Prostate gland (tissue), 2 donors: ENCODE measurements at regions not wholly inside any gene's neighbourhood (a gene's known extent, or its start where the extent isn't known, plus 50 kb on each side); places are given as distances from the start of the nearest gene placed in this dataset.

Source experiments
- CTCF ChIP-seq, 4 experiments: fragments of 200-600 bp in 2 of 4; fragments of 450-650 bp in 2 of 4; sonication (generic) in 2 of 4; IDR thresholded peaks; 1 replicate in 3 of 4; 2 replicates in 1 of 4; pipeline ENCODE4 v1.5.1; 2016 to 2019; ENCODE audit warnings: antibody characterized with exemption in 4 of 4, mild to moderate bottlenecking in 2 of 4, moderate library complexity in 2 of 4
- POLR2A ChIP-seq: fragments of 450-650 bp; IDR thresholded peaks from one replicate; pipeline ENCODE4 v1.6.1; 2016; ENCODE audit warnings: antibody characterized with exemption, mild to moderate bottlenecking
- POLR2AphosphoS5 ChIP-seq: sonication (generic); formaldehyde crosslinking; IDR thresholded peaks from one replicate; pipeline ENCODE4 v1.6.1; 2017; ENCODE audit warnings: antibody characterized with exemption

- TF ChIP-seq CTCF (IDR thresholded peaks at IDR 0.05): no peak
- TF ChIP-seq POLR2A: no peak
- no peak for TF ChIP-seq POLR2AphosphoS5
Measured at GRCh38 chr16:13427943-13428342, 492.0 kb upstream of the ERCC4 start.
